HG03135 (cell line): ENCODE measurements at regions not wholly inside any gene's neighbourhood (a gene's known extent, or its start where the extent isn't known, plus 50 kb on each side); places are given as distances from the start of the nearest gene placed in this dataset.
"Not testable (repeated sequence)": the region's sequence is repeated elsewhere in the genome, so short reads cannot be mapped to it uniquely, and the experiment has no call there.

Source experiments
- ATAC-seq: cut with Tn5 transposase; IDR thresholded peaks from one replicate; pipeline ENCODE4 v1.9.1; 2021; ENCODE audit warnings: mild to moderate bottlenecking, moderate library complexity; ENCODE audit not compliant: unreplicated experiment

- no peak for ATAC-seq
These were observed 1610.3 kb upstream of the NUDT12 start for GRCh38 chr5:105172918-105173317.

- no peak for ATAC-seq
These were observed 1606.2 kb upstream of the NUDT12 start for GRCh38 chr5:105168806-105169205.

GRCh38 chr5:105167092-105167491 lies 1604.5 kb upstream of the NUDT12 start:
- no peak for ATAC-seq

GRCh38 chr5:105163547-105163946 lies 1601.0 kb upstream of the NUDT12 start:
- no peak for ATAC-seq

GRCh38 chr5:105162557-105162956 lies 1600.0 kb upstream of the NUDT12 start:
- not testable (repeated sequence) for ATAC-seq

- no peak for ATAC-seq
These were observed 1595.9 kb upstream of the NUDT12 start for GRCh38 chr5:105158526-105158925.

- ATAC-seq: no peak
These were observed 1587.7 kb upstream of the NUDT12 start for GRCh38 chr5:105150323-105150722.

- ATAC-seq: no peak
These were observed 1584.3 kb upstream of the NUDT12 start for GRCh38 chr5:105146867-105147266.

- ATAC-seq: no peak
These were observed 1582.6 kb upstream of the NUDT12 start for GRCh38 chr5:105145152-105145551.

- ATAC-seq: no peak
These were observed 1571.7 kb upstream of the NUDT12 start for GRCh38 chr5:105134328-105134727.

- ATAC-seq: no peak
These were observed 1570.5 kb upstream of the NUDT12 start for GRCh38 chr5:105133087-105133486.

GRCh38 chr5:105132581-105132980 lies 1570.0 kb upstream of the NUDT12 start:
- ATAC-seq: no peak

- no peak for ATAC-seq
These were observed 1568.5 kb upstream of the NUDT12 start for GRCh38 chr5:105131045-105131444.

GRCh38 chr5:105101577-105101976 lies 1539.0 kb upstream of the NUDT12 start:
- ATAC-seq: no peak

- no peak for ATAC-seq
These were observed 1526.4 kb upstream of the NUDT12 start for GRCh38 chr5:105088961-105089360.

- no peak for ATAC-seq
These were observed 1525.5 kb upstream of the NUDT12 start for GRCh38 chr5:105088102-105088501.

- ATAC-seq: no peak
These were observed 1495.3 kb upstream of the NUDT12 start for GRCh38 chr5:105057893-105058292.

GRCh38 chr5:105057001-105057436 lies 1494.4 kb upstream of the NUDT12 start:
- ATAC-seq: no peak

- ATAC-seq: no peak
These were observed 1491.8 kb upstream of the NUDT12 start for GRCh38 chr5:105054406-105054805.

GRCh38 chr5:105042623-105043022 lies 1480.0 kb upstream of the NUDT12 start:
- no peak for ATAC-seq

- ATAC-seq: not testable (repeated sequence)
These were observed 1474.2 kb upstream of the NUDT12 start for GRCh38 chr5:105036814-105037213.

GRCh38 chr5:105034401-105034763 lies 1471.8 kb upstream of the NUDT12 start:
- no peak for ATAC-seq

- ATAC-seq: no peak
These were observed 1471.2 kb upstream of the NUDT12 start for GRCh38 chr5:105033637-105034400.
